ENCODE measurements at regions not wholly inside any gene's neighbourhood (a gene's known extent, or its start where the extent isn't known, plus 50 kb on each side); places are given as distances from the start of the nearest gene placed in this dataset.

DNA sequence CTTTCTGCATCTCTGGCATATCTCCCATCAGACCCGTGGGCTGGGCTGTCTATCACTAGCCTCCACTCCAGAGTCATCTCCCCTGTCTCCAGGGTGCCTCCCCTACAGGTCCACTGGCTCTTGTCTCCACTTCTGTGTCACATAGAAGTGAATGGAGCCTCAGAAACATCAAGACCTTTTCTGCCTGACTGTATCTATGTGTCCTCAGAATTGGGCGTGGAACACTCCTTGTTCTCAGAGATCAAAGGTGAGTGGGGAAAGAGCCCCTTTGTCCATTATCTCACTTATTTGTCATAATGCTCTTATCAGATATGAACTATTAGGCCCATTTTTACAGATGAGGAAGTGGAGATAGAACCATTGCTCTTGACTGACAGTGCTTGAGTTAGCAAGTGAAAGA is 211.0 kb downstream of the CYRIA start:
- no peak overlapping the region for H3K4me3 ChIP-seq (ENCODE audit: low read depth, low read length)
- TF ChIP-seq, protein P1, sequence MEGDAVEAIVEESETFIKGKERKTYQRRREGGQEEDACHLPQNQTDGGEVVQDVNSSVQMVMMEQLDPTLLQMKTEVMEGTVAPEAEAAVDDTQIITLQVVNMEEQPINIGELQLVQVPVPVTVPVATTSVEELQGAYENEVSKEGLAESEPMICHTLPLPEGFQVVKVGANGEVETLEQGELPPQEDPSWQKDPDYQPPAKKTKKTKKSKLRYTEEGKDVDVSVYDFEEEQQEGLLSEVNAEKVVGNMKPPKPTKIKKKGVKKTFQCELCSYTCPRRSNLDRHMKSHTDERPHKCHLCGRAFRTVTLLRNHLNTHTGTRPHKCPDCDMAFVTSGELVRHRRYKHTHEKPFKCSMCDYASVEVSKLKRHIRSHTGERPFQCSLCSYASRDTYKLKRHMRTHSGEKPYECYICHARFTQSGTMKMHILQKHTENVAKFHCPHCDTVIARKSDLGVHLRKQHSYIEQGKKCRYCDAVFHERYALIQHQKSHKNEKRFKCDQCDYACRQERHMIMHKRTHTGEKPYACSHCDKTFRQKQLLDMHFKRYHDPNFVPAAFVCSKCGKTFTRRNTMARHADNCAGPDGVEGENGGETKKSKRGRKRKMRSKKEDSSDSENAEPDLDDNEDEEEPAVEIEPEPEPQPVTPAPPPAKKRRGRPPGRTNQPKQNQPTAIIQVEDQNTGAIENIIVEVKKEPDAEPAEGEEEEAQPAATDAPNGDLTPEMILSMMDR (IDR thresholded peaks at IDR 0.05; ENCODE audit: borderline replicate concordance, insufficient read depth, low read depth, low read length): no peak

GRCh38 chr2:16452123-16452522 is 213.5 kb downstream of the CYRIA start:
- TF ChIP-seq, protein P1 (IDR thresholded peaks at IDR 0.05; ENCODE audit: borderline replicate concordance, insufficient read depth, low read depth, low read length): no peak
- H3K4me3 ChIP-seq (ENCODE audit: low read depth, low read length): no peak overlapping the region

DNA sequence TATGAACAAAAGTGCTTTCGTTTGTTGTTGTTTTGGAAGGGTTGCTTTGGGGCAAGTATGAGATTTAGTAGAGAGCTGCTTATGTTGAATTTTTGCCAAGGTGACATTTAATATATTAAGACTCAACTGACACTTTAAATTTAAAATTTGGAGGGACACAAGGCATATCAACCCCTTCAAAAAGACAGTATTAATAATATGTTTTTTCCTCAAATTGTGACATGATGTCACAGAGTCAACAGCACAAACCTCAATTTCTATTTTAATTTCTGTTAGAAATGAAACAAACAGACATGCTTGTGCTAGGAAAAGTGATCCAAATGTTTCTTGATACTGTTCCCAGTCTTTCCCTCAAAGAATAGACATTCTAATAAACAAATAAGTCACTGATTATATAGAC is 218.9 kb downstream of the CYRIA start:
- no peak overlapping the region for H3K4me3 ChIP-seq (ENCODE audit: low read depth, low read length)
- TF ChIP-seq, protein P1 (IDR thresholded peaks at IDR 0.05; ENCODE audit: borderline replicate concordance, insufficient read depth, low read depth, low read length): no peak

GRCh38 chr2:16442971-16443370 is 222.7 kb downstream of the CYRIA start:
- TF ChIP-seq, protein P1 (IDR thresholded peaks at IDR 0.05; ENCODE audit: borderline replicate concordance, insufficient read depth, low read depth, low read length): no peak
- no peak overlapping the region for H3K4me3 ChIP-seq (ENCODE audit: low read depth, low read length)

DNA sequence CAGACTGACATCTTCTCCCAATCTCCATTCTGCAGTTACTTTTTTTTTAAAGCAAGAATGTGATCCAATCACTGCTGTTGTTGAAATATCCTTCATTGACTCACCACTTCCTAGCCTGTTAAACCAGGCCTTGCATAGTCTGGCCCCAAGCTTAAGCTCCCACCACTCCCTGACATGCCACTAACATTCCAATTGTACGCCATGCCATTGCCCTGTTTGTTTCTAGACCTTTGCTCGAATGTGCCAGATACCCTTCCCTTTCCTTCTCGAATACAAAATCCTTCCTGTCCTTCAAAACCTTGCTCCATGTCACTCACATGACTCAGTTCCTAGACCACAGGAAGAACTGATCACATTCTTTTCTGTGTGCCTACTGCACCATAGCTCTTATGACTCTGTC is 224.2 kb downstream of the CYRIA start:
- TF ChIP-seq, protein P1 (IDR thresholded peaks at IDR 0.05; ENCODE audit: borderline replicate concordance, insufficient read depth, low read depth, low read length): no peak
- H3K4me3 ChIP-seq (ENCODE audit: low read depth, low read length): no peak overlapping the region

DNA sequence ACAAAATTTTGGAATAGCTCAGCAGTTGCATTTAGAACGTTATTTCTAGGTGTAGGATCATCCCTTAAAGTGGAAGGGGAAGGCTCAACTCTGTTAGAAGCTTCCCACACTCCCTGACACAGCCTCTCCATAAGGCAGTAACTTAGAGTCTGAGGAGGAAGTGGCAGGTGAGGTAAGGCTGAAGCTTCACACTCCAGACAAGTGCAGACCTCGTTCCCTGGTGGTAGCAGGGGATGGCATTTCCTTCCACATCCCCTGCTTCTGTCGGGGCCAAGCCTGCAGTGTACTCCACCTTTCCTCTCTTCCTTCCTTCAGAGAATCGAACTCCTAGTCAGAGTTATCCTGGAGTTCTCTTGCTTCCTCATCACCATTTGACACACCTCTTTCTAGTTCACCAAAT is 224.7 kb downstream of the CYRIA start:
- TF ChIP-seq, protein P1 (IDR thresholded peaks at IDR 0.05; ENCODE audit: borderline replicate concordance, insufficient read depth, low read depth, low read length): no peak
- no peak overlapping the region for H3K4me3 ChIP-seq (ENCODE audit: low read depth, low read length)

DNA sequence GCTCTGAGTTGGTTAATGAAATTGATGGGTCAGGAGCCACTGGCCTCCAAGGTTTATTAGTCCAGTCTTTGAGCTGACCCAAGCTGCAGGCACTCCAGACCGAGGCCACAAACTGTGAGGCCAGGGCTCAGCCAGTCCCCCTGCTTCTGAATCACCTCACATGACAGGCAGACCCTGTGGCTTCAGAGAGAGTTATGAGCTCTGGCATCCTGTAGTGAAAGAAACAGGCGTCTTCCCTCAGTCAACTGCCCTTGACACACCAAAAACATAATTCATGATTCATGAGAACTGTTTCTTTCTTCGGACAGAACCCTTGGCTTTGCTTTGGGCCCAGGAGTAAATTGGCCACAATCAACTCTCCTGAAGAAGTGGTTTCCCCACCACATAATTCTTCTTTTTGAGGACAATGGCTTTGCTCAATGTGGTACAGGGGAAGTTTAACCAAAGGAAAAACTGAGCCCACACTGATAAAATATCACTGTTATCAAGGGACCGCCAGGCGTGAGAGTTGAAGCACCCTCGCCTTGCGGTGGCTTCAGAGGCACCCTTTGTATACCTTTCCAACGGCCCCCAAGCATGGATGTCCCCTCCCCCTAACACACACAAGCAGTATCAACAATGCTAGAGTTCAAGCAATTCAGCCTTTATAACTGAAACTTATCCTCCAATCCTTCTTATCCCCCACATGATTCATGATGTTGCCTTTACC is 226.9 kb downstream of the CYRIA start:
- H3K4me3 ChIP-seq (ENCODE audit: low read depth, low read length): no peak overlapping the region
- TF ChIP-seq, protein P1 (IDR thresholded peaks at IDR 0.05; ENCODE audit: borderline replicate concordance, insufficient read depth, low read depth, low read length): no peak
